Lung (tissue), 11 donors: ENCODE measurements at regions not wholly inside any gene's neighbourhood (a gene's known extent, or its start where the extent isn't known, plus 50 kb on each side); places are given as distances from the start of the nearest gene placed in this dataset.

Experiments
- ATAC-seq: fragments of 200-7000 bp; cut with Tn5 transposase; one replicate; pipeline ENCODE4 v1.9.1; 2020; ENCODE audit warnings: moderate number of reproducible peaks; ENCODE audit not compliant: insufficient read depth, low FRiP score
- DNase-seq, 3 donors: peaks; one replicate each; pipeline ENCODE4 v3.0.0-alpha.2; 2013 to 2017
- H3K27ac ChIP-seq, 2 donors: one replicate each; pipeline ENCODE4 v1.5.1; 2013; ENCODE audit warnings: mild to moderate bottlenecking in 2 of 2, moderate library complexity in 2 of 2, control low read depth in 1 of 2, inconsistent platforms in 1 of 2, low read depth in 1 of 2, low read length in 1 of 2
- H3K27me3 ChIP-seq, 3 donors: one replicate each; pipeline ENCODE4 v1.5.1; 2013; ENCODE audit warnings: low read length in 2 of 3; ENCODE audit not compliant: control insufficient read depth in 3 of 3, insufficient read depth in 3 of 3
- H3K36me3 ChIP-seq, 4 donors: one replicate each; pipeline ENCODE4 v1.5.1; 2013; ENCODE audit warnings: low read length in 4 of 4, mild to moderate bottlenecking in 1 of 4, moderate library complexity in 1 of 4; ENCODE audit not compliant: control insufficient read depth in 4 of 4, insufficient read depth in 4 of 4
- H3K4me1 ChIP-seq, 5 donors: one replicate each; pipeline ENCODE4 v1.5.1; 2013; ENCODE audit warnings: low read length in 5 of 5, mild to moderate bottlenecking in 2 of 5, moderate library complexity in 1 of 5; ENCODE audit not compliant: control insufficient read depth in 5 of 5, insufficient read depth in 5 of 5
- H3K4me3 ChIP-seq: one replicate; pipeline ENCODE4 v1.5.1; 2013; ENCODE audit warnings: mild to moderate bottlenecking, control low read depth, moderate library complexity
- H3K9ac ChIP-seq, 2 donors: one replicate each; pipeline ENCODE4 v1.5.1; 2013; ENCODE audit warnings: low read length in 2 of 2, control low read depth in 1 of 2; ENCODE audit not compliant: insufficient read depth in 1 of 2
- H3K9me3 ChIP-seq, 4 donors: one replicate each; pipeline ENCODE4 v1.5.1; 2013; ENCODE audit warnings: low read length in 3 of 4, mild to moderate bottlenecking in 1 of 4, moderate library complexity in 1 of 4; ENCODE audit not compliant: control insufficient read depth in 4 of 4, insufficient read depth in 3 of 4
- WGBS, 2 donors: extraction: QIAGEN DNeasy Blood & Tissue Kit; methylation state at CpG; one replicate each; pipeline ENCODE4 v1.1.7; 2013; 5-methylcytosine and 5-hydroxymethylcytosine counted together
- TF ChIP-seq, protein P1 (sequence below): IDR thresholded peaks from 2 replicates; pipeline ENCODE4 v1.5.1; 2012; ENCODE audit warnings: mild to moderate bottlenecking; ENCODE audit errors: control extremely low read depth, extremely low read depth
- donor health status: control.
- donor health status: control.
- donor health status: Bipolar disorder and iron deficiency.
- donor health status: healthy.
- donor health status: DM: yes; HTN: yes; CAD: no.

DNA sequence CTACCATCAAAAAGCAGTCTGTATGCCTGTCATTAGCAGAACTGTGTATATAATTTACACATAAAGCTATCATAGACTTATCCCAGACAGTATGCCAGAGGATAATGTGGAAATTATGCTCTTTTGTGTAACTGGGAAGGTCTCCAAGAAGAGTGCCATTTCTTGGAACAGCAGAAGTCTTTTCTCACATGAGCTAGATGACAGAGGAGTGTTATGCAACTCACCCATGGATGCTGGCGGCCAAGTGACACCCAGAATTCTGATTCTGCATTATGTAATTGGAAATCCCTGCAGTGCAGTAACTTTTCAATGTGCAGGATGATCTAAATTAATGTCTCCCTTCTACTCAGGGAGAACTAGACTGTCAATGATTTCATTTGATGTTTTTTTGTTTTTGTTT lies 160.0 kb downstream of the UBE2E3 start:
- H3K9me3 ChIP-seq: peaks cover 0 to 1% (median 0%) of the 10 kb centered on the region in 4 donors
- 38 to 45% methylated on average over 1 of the region's 1 CpG for WGBS, 2 donors
- no peaks in the 10 kb centered on the region for H3K27me3 ChIP-seq
- ATAC-seq (no peak), DNase-seq (peak; percentile 45 to 85 (median 59))
- H3K9ac ChIP-seq: no peak overlapping the region
- no peak overlapping the region for H3K4me3 ChIP-seq
- TF ChIP-seq, protein P1, sequence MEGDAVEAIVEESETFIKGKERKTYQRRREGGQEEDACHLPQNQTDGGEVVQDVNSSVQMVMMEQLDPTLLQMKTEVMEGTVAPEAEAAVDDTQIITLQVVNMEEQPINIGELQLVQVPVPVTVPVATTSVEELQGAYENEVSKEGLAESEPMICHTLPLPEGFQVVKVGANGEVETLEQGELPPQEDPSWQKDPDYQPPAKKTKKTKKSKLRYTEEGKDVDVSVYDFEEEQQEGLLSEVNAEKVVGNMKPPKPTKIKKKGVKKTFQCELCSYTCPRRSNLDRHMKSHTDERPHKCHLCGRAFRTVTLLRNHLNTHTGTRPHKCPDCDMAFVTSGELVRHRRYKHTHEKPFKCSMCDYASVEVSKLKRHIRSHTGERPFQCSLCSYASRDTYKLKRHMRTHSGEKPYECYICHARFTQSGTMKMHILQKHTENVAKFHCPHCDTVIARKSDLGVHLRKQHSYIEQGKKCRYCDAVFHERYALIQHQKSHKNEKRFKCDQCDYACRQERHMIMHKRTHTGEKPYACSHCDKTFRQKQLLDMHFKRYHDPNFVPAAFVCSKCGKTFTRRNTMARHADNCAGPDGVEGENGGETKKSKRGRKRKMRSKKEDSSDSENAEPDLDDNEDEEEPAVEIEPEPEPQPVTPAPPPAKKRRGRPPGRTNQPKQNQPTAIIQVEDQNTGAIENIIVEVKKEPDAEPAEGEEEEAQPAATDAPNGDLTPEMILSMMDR: no peak
- H3K27ac ChIP-seq: no peak overlapping the region
- peaks cover 0 to 13% (median 0%) of the 10 kb centered on the region in 5 donors for H3K4me1 ChIP-seq
- no peaks in the 10 kb centered on the region for H3K36me3 ChIP-seq

DNA sequence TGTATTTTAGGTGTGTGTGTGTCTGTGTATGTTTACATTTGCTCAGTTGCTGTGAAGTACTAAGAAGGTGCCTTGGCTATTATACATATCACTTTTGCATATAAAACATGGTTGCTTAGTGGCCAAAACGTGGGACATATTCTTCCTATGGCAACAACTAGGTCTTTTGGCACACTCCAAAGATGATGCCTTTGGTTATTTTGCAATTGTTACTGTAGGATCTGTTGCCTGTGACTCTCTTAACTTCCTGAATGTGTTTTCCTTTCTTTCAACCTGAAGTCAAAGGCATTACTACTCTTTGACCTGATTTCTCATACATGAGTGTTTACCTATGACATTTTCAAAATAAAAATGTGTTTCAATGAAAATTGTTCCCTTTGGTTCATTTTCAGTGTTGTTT lies 160.5 kb downstream of the UBE2E3 start:
- DNase-seq: no peak
- H3K4me3 ChIP-seq: no peak overlapping the region
- no peak for ATAC-seq
- no peak overlapping the region for H3K9ac ChIP-seq
- no peaks in the 10 kb centered on the region for H3K27me3 ChIP-seq
- WGBS, 2 donors: 37 to 75% methylated on average over 1 of the region's 1 CpG
- H3K4me1 ChIP-seq: peaks cover 0 to 13% (median 0%) of the 10 kb centered on the region in 5 donors
- no peaks in the 10 kb centered on the region for H3K36me3 ChIP-seq
- no peak overlapping the region for H3K27ac ChIP-seq
- TF ChIP-seq, protein P1: no peak
- peaks cover 0 to 5% (median 0%) of the 10 kb centered on the region in 4 donors for H3K9me3 ChIP-seq

DNA sequence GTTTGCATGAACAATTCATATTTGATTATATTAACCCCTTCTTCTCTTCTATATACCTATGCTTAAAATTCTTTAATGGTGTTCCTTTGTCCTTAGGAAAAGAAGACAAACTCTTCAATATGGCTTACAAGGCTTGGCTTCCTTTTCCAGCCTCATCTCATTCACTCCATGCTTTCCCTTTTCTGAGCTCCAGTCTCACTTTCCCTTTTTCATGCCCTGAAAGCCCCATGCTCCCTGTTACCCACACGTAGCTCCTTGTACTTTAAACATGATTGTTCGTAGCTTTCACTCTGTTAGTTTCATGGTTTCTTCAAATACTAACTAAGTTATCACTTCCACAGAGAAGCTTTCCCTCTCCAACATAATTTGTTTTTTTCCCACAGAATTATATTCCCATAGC lies 161.3 kb downstream of the UBE2E3 start:
- H3K9me3 ChIP-seq: peaks cover 0 to 5% (median 0%) of the 10 kb centered on the region in 4 donors
- DNase-seq (no peak), ATAC-seq (no peak)
- no peak overlapping the region for H3K27ac ChIP-seq
- no peak overlapping the region for H3K9ac ChIP-seq
- H3K36me3 ChIP-seq: no peaks in the 10 kb centered on the region
- no peaks in the 10 kb centered on the region for H3K27me3 ChIP-seq
- TF ChIP-seq, protein P1: no peak
- no peak overlapping the region for H3K4me3 ChIP-seq
- peaks cover 0 to 13% (median 0%) of the 10 kb centered on the region in 5 donors for H3K4me1 ChIP-seq
- 79 to 89% methylated on average over 2 of the region's 2 CpGs for WGBS, 2 donors

DNA sequence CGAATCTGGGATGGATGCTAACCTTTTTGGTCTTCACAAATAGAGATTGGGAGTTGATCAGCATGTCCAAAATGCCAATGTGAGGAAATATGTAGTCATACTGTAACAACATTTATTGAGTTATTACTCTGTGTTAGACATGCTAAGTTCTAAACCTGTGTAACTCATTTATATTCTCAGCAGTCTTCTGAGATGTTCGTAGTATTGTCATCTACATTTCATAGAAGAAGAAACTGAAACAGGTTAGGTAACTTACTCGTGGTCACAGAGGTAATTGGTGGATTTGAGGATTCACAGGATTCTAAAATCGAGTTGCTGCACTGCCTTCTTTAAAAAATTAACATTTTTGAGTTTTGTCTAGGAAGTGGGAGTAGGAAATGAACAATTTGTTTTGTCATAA lies 162.1 kb downstream of the UBE2E3 start:
- DNase-seq: no peak
- no peak overlapping the region for H3K27ac ChIP-seq
- 75 to 82% methylated on average over 4 of the region's 4 CpGs for WGBS, 2 donors
- TF ChIP-seq, protein P1: no peak
- H3K36me3 ChIP-seq: no peaks in the 10 kb centered on the region
- H3K4me3 ChIP-seq: no peak overlapping the region
- H3K9me3 ChIP-seq: peaks cover 0 to 5% (median 0%) of the 10 kb centered on the region in 4 donors
- no peak for ATAC-seq
- no peak overlapping the region for H3K9ac ChIP-seq
- H3K4me1 ChIP-seq: peaks cover 0 to 13% (median 0%) of the 10 kb centered on the region in 5 donors
- no peaks in the 10 kb centered on the region for H3K27me3 ChIP-seq
